GM23338 (cell line): ENCODE measurements at regions not wholly inside any gene's neighbourhood (a gene's known extent, or its start where the extent isn't known, plus 50 kb on each side); places are given as distances from the start of the nearest gene placed in this dataset.

Source experiments
- CREB1 ChIP-seq: fragments of 250-450 bp; sonication (Bioruptor Pico); IDR thresholded peaks from 2 replicates; pipeline ENCODE4 v1.5.0; 2020; ENCODE audit warnings: low read depth, mild to moderate bottlenecking, moderate library complexity
- EZH2 ChIP-seq: fragments of 200-600 bp; sonication (generic); IDR thresholded peaks from one replicate; pipeline ENCODE4 v1.8.0; 2017; ENCODE audit warnings: antibody characterized with exemption, mild to moderate bottlenecking, low read depth; ENCODE audit not compliant: unreplicated experiment
- EZH2phosphoT487 ChIP-seq: fragments of 200-600 bp; sonication (generic); IDR thresholded peaks from one replicate; pipeline ENCODE4 v1.8.1; 2018; ENCODE audit warnings: antibody characterized with exemption; ENCODE audit not compliant: unreplicated experiment
- JUNB ChIP-seq: IDR thresholded peaks from one replicate; pipeline ENCODE4 v1.6.1; 2016; ENCODE audit warnings: antibody characterized with exemption; ENCODE audit not compliant: unreplicated experiment
- POLR2AphosphoS5 ChIP-seq: IDR thresholded peaks from 2 replicates; pipeline ENCODE4 v1.6.1; 2016; ENCODE audit warnings: antibody characterized with exemption, low read depth
- REST ChIP-seq: IDR thresholded peaks from one replicate; pipeline ENCODE4 v1.6.1; 2018; ENCODE audit warnings: antibody characterized with exemption; ENCODE audit not compliant: unreplicated experiment
- ZNF114 ChIP-seq: fragments of 250-450 bp; sonication (Bioruptor Pico); IDR thresholded peaks from 2 replicates; pipeline ENCODE4 v1.5.0; 2020; ENCODE audit warnings: mild to moderate bottlenecking, moderate library complexity
- ZNF331 ChIP-seq: fragments of 250-450 bp; sonication (Bioruptor Pico); IDR thresholded peaks from 2 replicates; pipeline ENCODE4 v1.5.0; 2020; ENCODE audit warnings: low read depth, mild to moderate bottlenecking, moderate library complexity
- TF ChIP-seq, protein P1 (sequence below), 2 experiments: fragments of 200-600 bp in 1 of 2; sonication (generic) in 1 of 2; conservative IDR thresholded peaks; 2 replicates each; pipeline versions ENCODE4 v1.5.1 to v1.6.1; 2016 to 2017; ENCODE audit warnings: antibody characterized with exemption in 2 of 2, low read depth in 2 of 2, mild to moderate bottlenecking in 2 of 2, moderate library complexity in 1 of 2

DNA sequence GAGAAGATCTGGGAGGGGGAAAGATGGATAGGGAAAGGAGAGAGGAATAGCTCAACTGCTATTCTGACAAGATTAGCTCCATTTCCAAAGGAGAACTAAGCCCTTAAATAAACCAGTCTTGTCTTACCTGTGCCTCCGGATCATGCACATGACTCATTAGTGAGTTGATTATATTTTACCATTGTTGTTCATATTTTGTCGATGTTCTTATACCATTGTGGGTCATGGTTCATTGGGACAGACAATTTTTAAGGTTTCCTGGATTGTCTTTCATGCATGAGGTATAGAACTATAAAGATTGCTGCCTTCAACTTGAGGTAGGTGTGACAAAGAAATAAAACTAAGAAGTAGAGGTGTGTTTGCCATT, 243.0 kb upstream of the ATP2B1 start:
- TF ChIP-seq, protein P1, sequence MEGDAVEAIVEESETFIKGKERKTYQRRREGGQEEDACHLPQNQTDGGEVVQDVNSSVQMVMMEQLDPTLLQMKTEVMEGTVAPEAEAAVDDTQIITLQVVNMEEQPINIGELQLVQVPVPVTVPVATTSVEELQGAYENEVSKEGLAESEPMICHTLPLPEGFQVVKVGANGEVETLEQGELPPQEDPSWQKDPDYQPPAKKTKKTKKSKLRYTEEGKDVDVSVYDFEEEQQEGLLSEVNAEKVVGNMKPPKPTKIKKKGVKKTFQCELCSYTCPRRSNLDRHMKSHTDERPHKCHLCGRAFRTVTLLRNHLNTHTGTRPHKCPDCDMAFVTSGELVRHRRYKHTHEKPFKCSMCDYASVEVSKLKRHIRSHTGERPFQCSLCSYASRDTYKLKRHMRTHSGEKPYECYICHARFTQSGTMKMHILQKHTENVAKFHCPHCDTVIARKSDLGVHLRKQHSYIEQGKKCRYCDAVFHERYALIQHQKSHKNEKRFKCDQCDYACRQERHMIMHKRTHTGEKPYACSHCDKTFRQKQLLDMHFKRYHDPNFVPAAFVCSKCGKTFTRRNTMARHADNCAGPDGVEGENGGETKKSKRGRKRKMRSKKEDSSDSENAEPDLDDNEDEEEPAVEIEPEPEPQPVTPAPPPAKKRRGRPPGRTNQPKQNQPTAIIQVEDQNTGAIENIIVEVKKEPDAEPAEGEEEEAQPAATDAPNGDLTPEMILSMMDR (conservative IDR thresholded peaks at IDR 0.05; ENCODE audit: low read depth in 2 of 2), result no peak
- TF ChIP-seq POLR2AphosphoS5 (no peak), REST (no peak), ZNF331 (no peak), ZNF114 (no peak), JUNB (no peak), EZH2 (no peak), CREB1 (CRISPR knock-in tag) (no peak), EZH2phosphoT487 (no peak)
